Smooth muscle cell (in vitro differentiated cells): ENCODE measurements at regions not wholly inside any gene's neighbourhood (a gene's known extent, or its start where the extent isn't known, plus 50 kb on each side); places are given as distances from the start of the nearest gene placed in this dataset.

Experiments used
- DNase-seq: peaks from one replicate; lab custom pipeline; 2025; ENCODE audit not compliant: unreplicated experiment; lab: John Stamatoyannopoulos, UW
- H2AFZ ChIP-seq: fragments of 200-600 bp; sonication (generic); 2 replicates; pipeline ENCODE4 v1.6.0; 2016; ENCODE audit warnings: antibody characterized with exemption, low read depth, mild to moderate bottlenecking
- H3F3A ChIP-seq: fragments of 200-600 bp; sonication (generic); 2 replicates; pipeline ENCODE4 v1.6.0; 2017; ENCODE audit warnings: antibody characterized with exemption, low read depth
- H3K27ac ChIP-seq: fragments of 200-600 bp; sonication (generic); 2 replicates; pipeline ENCODE4 v1.5.1; 2016; ENCODE audit warnings: low read depth, mild to moderate bottlenecking
- H3K27me3 ChIP-seq: fragments of 200-600 bp; sonication (generic); 2 replicates; pipeline ENCODE4 v1.6.1; 2016; ENCODE audit warnings: low read depth, mild to moderate bottlenecking
- H3K36me3 ChIP-seq: fragments of 200-600 bp; sonication (generic); 2 replicates; pipeline ENCODE4 v1.5.1; 2016; ENCODE audit warnings: low read depth
- H3K4me1 ChIP-seq: fragments of 200-600 bp; sonication (generic); 2 replicates; pipeline ENCODE4 v1.5.1; 2016; ENCODE audit warnings: low read depth
- H3K4me2 ChIP-seq: fragments of 200-600 bp; sonication (generic); 2 replicates; pipeline ENCODE4 v1.6.0; 2016; ENCODE audit warnings: mild to moderate bottlenecking
- H3K4me3 ChIP-seq: fragments of 200-600 bp; sonication (generic); 2 replicates; pipeline ENCODE4 v1.5.1; 2016; ENCODE audit warnings: mild to moderate bottlenecking
- H3K79me2 ChIP-seq: fragments of 200-600 bp; sonication (generic); 2 replicates; pipeline ENCODE4 v1.6.0; 2016; ENCODE audit warnings: low read depth, mild to moderate bottlenecking
- H3K9ac ChIP-seq: fragments of 200-600 bp; sonication (generic); 2 replicates; pipeline ENCODE4 v1.6.0; 2016; ENCODE audit warnings: low read depth
- H3K9me3 ChIP-seq: fragments of 200-600 bp; sonication (generic); replicated peaks from 2 replicates; pipeline ENCODE4 v1.5.1; 2016; ENCODE audit warnings: low read depth
- H4K20me1 ChIP-seq: fragments of 200-600 bp; sonication (generic); 2 replicates; pipeline ENCODE4 v1.6.0; 2016; ENCODE audit warnings: low read depth
- WGBS: methylation state at CpG from one replicate; pipeline ENCODE4 v1.1.7; 2016; ENCODE audit warnings: low lambda C conversion rate; 5-methylcytosine and 5-hydroxymethylcytosine counted together
- TF ChIP-seq, protein P1 (sequence below): fragments of 200-600 bp; sonication (generic); IDR thresholded peaks from 2 replicates; pipeline ENCODE4 v1.5.1; 2017; ENCODE audit warnings: borderline replicate concordance, mild to moderate bottlenecking, antibody characterized with exemption; ENCODE audit not compliant: insufficient read depth, poor library complexity, severe bottlenecking

- H3K36me3 ChIP-seq: no peaks in the 10 kb centered on the region
- no peaks in the 10 kb centered on the region for H3K79me2 ChIP-seq
- WGBS: 76% methylated on average over 8 of the region's 8 CpGs
- no peak overlapping the region for H3K27ac ChIP-seq
- H3K9me3 ChIP-seq: no peaks in the 10 kb centered on the region
- H3F3A ChIP-seq: no peaks in the 10 kb centered on the region
- H3K27me3 ChIP-seq: no peaks in the 10 kb centered on the region
- no peak overlapping the region for H3K4me3 ChIP-seq
- no peak overlapping the region for H3K4me2 ChIP-seq
- H2AFZ ChIP-seq: no peak overlapping the region
- no peaks in the 10 kb centered on the region for H4K20me1 ChIP-seq
- TF ChIP-seq, protein P1, sequence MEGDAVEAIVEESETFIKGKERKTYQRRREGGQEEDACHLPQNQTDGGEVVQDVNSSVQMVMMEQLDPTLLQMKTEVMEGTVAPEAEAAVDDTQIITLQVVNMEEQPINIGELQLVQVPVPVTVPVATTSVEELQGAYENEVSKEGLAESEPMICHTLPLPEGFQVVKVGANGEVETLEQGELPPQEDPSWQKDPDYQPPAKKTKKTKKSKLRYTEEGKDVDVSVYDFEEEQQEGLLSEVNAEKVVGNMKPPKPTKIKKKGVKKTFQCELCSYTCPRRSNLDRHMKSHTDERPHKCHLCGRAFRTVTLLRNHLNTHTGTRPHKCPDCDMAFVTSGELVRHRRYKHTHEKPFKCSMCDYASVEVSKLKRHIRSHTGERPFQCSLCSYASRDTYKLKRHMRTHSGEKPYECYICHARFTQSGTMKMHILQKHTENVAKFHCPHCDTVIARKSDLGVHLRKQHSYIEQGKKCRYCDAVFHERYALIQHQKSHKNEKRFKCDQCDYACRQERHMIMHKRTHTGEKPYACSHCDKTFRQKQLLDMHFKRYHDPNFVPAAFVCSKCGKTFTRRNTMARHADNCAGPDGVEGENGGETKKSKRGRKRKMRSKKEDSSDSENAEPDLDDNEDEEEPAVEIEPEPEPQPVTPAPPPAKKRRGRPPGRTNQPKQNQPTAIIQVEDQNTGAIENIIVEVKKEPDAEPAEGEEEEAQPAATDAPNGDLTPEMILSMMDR: no peak
- DNase-seq: no peak
- H3K9ac ChIP-seq: no peak overlapping the region
- H3K4me1 ChIP-seq: no peaks in the 10 kb centered on the region
These were observed 1291.5 kb downstream of the TBC1D22A start for GRCh38 chr22:48053973-48054372.

- Histone ChIP-seq H3K9ac (no peak overlapping the region), H2AFZ (no peak overlapping the region), H3K4me3 (no peak overlapping the region), H3K79me2 (no peaks in the 10 kb centered on the region), H3K9me3 (no peaks in the 10 kb centered on the region), H4K20me1 (no peaks in the 10 kb centered on the region), H3K27me3 (no peaks in the 10 kb centered on the region), H3K27ac (no peak overlapping the region), H3K36me3 (no peaks in the 10 kb centered on the region), H3K4me1 (no peaks in the 10 kb centered on the region), H3F3A (no peaks in the 10 kb centered on the region), H3K4me2 (no peak overlapping the region)
- WGBS: 88% methylated on average over 7 of the region's 7 CpGs
- no peak for DNase-seq
- TF ChIP-seq, protein P1: no peak
These were observed 1291.0 kb downstream of the TBC1D22A start for GRCh38 chr22:48053486-48053885.

- H3K4me2 ChIP-seq: no peak overlapping the region
- 87% methylated on average over 7 of the region's 7 CpGs for WGBS
- H3K9me3 ChIP-seq: no peaks in the 10 kb centered on the region
- H3K4me1 ChIP-seq: no peaks in the 10 kb centered on the region
- TF ChIP-seq, protein P1: no peak
- H4K20me1 ChIP-seq: no peaks in the 10 kb centered on the region
- H2AFZ ChIP-seq: no peak overlapping the region
- no peak for DNase-seq
- H3F3A ChIP-seq: no peaks in the 10 kb centered on the region
- H3K27ac ChIP-seq: no peak overlapping the region
- no peaks in the 10 kb centered on the region for H3K36me3 ChIP-seq
- H3K79me2 ChIP-seq: no peaks in the 10 kb centered on the region
- no peaks in the 10 kb centered on the region for H3K27me3 ChIP-seq
- no peak overlapping the region for H3K4me3 ChIP-seq
- no peak overlapping the region for H3K9ac ChIP-seq
These were observed 1290.1 kb downstream of the TBC1D22A start for GRCh38 chr22:48052621-48052890.

DNA sequence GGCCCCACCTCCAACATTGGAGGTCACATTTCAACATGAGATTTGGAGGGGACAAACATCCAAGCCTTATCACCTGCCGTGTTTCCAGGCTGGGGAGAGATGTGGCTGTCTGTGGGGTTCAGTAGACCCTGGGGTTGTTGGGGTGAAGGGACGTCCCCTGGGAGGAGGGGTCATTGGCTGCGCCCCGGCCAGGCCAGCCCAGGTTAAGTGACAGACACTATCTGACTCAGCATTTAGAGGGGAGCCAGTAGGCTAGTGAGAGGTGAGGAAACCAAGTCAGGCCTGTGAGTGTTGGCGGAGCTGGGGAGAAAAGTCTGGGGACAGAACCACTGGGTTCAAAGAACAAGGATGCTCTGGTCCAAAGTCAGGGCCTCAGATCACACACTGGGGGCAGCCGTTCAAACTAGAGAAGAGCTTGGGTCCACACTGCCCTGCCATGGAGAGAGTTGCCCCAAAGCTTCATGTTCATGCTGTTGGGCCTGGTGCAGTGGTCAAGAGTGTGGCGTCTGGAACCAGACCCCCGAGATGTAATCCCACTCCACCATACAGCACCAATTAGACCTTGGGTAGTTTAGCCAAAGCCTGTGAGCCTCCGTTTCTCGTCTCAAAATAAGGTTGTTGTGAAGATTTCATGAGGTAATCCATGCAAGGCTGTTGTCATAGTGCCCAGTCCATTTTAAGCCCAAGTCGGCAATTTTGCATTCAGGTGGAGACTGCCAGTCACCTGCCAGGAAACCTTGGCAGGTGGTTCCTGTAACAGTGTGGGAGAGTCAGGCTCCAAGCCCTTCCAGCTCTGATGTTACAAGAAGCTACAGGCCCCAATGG lies 1289.6 kb downstream of the TBC1D22A start:
- H3K9me3 ChIP-seq: no peaks in the 10 kb centered on the region
- no peak overlapping the region for H3K4me2 ChIP-seq
- no peaks in the 10 kb centered on the region for H4K20me1 ChIP-seq
- WGBS: 84% methylated on average over 11 of the region's 11 CpGs
- no peak for DNase-seq
- no peak overlapping the region for H3K9ac ChIP-seq
- H3K79me2 ChIP-seq: no peaks in the 10 kb centered on the region
- H3F3A ChIP-seq: no peaks in the 10 kb centered on the region
- H3K4me1 ChIP-seq: no peaks in the 10 kb centered on the region
- no peak overlapping the region for H3K27ac ChIP-seq
- TF ChIP-seq, protein P1: no peak
- H3K36me3 ChIP-seq: no peaks in the 10 kb centered on the region
- no peak overlapping the region for H2AFZ ChIP-seq
- no peak overlapping the region for H3K4me3 ChIP-seq
- no peaks in the 10 kb centered on the region for H3K27me3 ChIP-seq
